ENCODE measurements at regions not wholly inside any gene's neighbourhood (a gene's known extent, or its start where the extent isn't known, plus 50 kb on each side); places are given as distances from the start of the nearest gene placed in this dataset.

GRCh38 chr14:82052778-82053177 lies 519.1 kb upstream of the SEL1L start:
- no peak for TF ChIP-seq CTCF (IDR thresholded peaks at IDR 0.05)
- TF ChIP-seq POLR2A (IDR thresholded peaks at IDR 0.05) = no peak
